ENCODE measurements at regions not wholly inside any gene's neighbourhood (a gene's known extent, or its start where the extent isn't known, plus 50 kb on each side); places are given as distances from the start of the nearest gene placed in this dataset.

DNA sequence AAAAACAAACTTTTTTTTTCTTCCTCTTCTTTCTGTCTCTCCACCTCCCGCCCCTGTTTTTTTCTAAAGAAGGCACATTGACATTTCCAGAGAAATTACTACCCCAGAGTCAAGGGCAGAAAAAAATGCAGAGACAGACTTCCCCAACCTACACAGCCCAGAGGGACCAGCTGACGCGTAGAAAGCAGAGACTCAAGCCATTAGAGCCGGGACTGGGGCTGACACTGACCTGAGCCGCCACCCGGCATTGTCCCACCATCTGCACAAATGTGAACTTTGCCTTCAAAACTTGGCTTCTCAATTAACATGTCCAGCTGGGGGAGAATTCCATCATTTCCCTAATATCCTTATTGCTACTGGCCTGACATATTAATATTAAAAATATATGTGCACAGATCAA lies 385.6 kb downstream of the NR2F2 start:
- H3K36me3 ChIP-seq (ENCODE audit: insufficient read depth, insufficient read length, low read length) = no peaks in the 10 kb centered on the region
- H3K4me1 ChIP-seq (ENCODE audit: insufficient read depth, insufficient read length) = no peaks in the 10 kb centered on the region
- no peak overlapping the region for H3K9ac ChIP-seq (ENCODE audit: insufficient read length, low read depth)
- H3K27me3 ChIP-seq (ENCODE audit: insufficient read depth, insufficient read length) = no peaks in the 10 kb centered on the region
- H3K4me3 ChIP-seq (ENCODE audit: insufficient read length, low read depth) = no peak overlapping the region
- no peak for DNase-seq (ENCODE audit: low read depth, low spot score)
- TF ChIP-seq SUZ12 (IDR thresholded peaks at IDR 0.05; ENCODE audit: extremely low read depth, insufficient read depth, insufficient read length) (no peak), ZNF274 (IDR thresholded peaks at IDR 0.05; ENCODE audit: low read depth, low read length) (no peak), YY1 (IDR thresholded peaks at IDR 0.05; ENCODE audit: insufficient read depth, insufficient read length) (no peak)
- H3K9me3 ChIP-seq (ENCODE audit: insufficient read depth, low read length) = no peaks in the 10 kb centered on the region

DNA sequence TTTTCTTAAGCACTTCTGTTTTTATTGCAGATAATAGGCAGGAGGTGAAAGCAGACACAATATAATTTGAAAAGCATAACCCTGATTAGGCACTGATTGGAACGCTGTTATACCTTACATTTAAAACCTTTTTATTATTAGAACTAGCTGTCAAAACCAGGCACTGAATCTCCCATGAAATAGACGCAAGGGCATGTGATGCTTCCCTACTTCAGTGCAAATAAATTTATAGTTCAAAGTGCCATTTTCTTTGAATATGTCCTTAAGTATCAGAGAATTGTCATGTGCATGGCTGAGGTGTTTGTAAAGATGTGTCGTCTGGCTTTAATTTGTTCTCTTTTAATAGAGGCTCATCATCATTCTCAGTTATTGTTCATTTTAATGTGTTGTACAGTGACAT lies 386.0 kb downstream of the NR2F2 start:
- TF ChIP-seq SUZ12 (IDR thresholded peaks at IDR 0.05; ENCODE audit: extremely low read depth, insufficient read depth, insufficient read length) (no peak), ZNF274 (IDR thresholded peaks at IDR 0.05; ENCODE audit: low read depth, low read length) (no peak), YY1 (IDR thresholded peaks at IDR 0.05; ENCODE audit: insufficient read depth, insufficient read length) (no peak)
- Histone ChIP-seq H3K9me3 (ENCODE audit: insufficient read depth, low read length) (no peaks in the 10 kb centered on the region), H3K27me3 (ENCODE audit: insufficient read depth, insufficient read length) (no peaks in the 10 kb centered on the region), H3K9ac (ENCODE audit: insufficient read length, low read depth) (no peak overlapping the region), H3K4me1 (ENCODE audit: insufficient read depth, insufficient read length) (no peaks in the 10 kb centered on the region), H3K36me3 (ENCODE audit: insufficient read depth, insufficient read length, low read length) (no peaks in the 10 kb centered on the region), H3K4me3 (ENCODE audit: insufficient read length, low read depth) (no peak overlapping the region)
- DNase-seq (ENCODE audit: low read depth, low spot score) = no peak

DNA sequence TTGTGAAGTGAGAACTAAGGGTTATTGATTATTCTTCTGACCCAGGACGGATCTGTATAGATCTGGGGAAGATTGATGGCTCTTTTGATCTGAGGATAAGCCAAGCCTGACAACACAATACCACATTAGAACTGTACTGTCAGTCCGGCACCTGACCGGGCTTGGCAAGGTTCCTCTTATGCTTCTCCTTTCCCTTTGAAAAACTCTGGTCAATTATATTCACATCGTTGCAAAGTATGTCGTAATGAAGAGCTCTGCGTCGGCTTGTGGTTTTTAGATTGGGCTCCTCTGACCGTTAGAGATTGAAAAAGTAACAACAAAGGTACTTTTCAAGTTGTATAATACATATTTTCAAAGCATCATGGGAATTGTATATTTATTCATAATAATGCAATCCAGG lies 389.8 kb downstream of the NR2F2 start:
- Histone ChIP-seq H3K9ac (ENCODE audit: insufficient read length, low read depth) (no peak overlapping the region), H3K36me3 (ENCODE audit: insufficient read depth, insufficient read length, low read length) (no peaks in the 10 kb centered on the region), H3K4me1 (ENCODE audit: insufficient read depth, insufficient read length) (no peaks in the 10 kb centered on the region), H3K4me3 (ENCODE audit: insufficient read length, low read depth) (no peak overlapping the region), H3K9me3 (ENCODE audit: insufficient read depth, low read length) (no peaks in the 10 kb centered on the region), H3K27me3 (ENCODE audit: insufficient read depth, insufficient read length) (no peaks in the 10 kb centered on the region)
- no peak for TF ChIP-seq YY1 (IDR thresholded peaks at IDR 0.05; ENCODE audit: insufficient read depth, insufficient read length)
- DNase-seq (ENCODE audit: low read depth, low spot score) = no peak

DNA sequence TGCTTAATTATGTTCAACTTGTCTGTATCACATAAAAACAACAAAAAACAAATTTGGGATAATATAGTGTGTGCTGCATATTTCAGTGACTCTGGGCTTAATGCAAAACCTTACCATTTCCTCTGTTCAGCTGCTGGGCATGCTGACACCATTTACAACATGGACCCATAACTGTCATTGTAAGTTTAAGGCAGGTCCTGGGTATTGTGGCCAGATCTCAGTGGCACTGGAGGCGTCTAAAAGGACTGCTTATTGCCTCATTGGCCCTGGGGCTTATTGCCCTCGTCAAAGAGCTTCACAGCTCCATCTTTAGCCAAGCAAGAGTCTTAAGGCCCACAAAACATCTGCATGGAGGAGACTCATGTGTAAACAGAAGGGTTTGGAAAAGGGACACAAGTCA lies 390.2 kb downstream of the NR2F2 start:
- no peak for TF ChIP-seq ZNF274 (IDR thresholded peaks at IDR 0.05; ENCODE audit: low read depth, low read length)
- no peak for TF ChIP-seq YY1 (IDR thresholded peaks at IDR 0.05; ENCODE audit: insufficient read depth, insufficient read length)
- no peak for TF ChIP-seq SUZ12 (IDR thresholded peaks at IDR 0.05; ENCODE audit: extremely low read depth, insufficient read depth, insufficient read length)
- DNase-seq (ENCODE audit: low read depth, low spot score) = no peak
- Histone ChIP-seq H3K9ac (ENCODE audit: insufficient read length, low read depth) (no peak overlapping the region), H3K9me3 (ENCODE audit: insufficient read depth, low read length) (no peaks in the 10 kb centered on the region), H3K36me3 (ENCODE audit: insufficient read depth, insufficient read length, low read length) (no peaks in the 10 kb centered on the region), H3K27me3 (ENCODE audit: insufficient read depth, insufficient read length) (no peaks in the 10 kb centered on the region), H3K4me3 (ENCODE audit: insufficient read length, low read depth) (no peak overlapping the region), H3K4me1 (ENCODE audit: insufficient read depth, insufficient read length) (no peaks in the 10 kb centered on the region)

DNA sequence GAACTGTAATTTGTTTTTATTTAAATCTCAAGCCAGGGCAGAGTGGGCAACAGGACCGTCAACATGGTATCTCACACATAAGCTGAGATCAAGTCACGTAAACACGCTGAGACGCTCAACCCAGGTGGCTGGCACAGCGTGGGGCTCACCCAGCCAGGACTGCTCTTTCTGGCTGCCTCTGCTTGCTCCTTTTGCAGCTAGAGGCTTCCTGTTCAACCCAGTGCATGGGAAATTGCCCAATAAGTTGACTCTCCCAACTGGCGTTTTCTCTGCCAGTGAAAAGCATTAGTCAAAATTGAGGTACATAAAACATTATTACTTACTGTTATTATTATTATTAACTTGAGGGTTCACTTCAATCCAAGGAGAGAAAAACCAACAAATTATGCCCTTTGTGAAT lies 398.1 kb downstream of the NR2F2 start:
- Histone ChIP-seq H3K9ac (ENCODE audit: insufficient read length, low read depth) (no peak overlapping the region), H3K36me3 (ENCODE audit: insufficient read depth, insufficient read length, low read length) (no peaks in the 10 kb centered on the region), H3K4me1 (ENCODE audit: insufficient read depth, insufficient read length) (no peaks in the 10 kb centered on the region), H3K4me3 (ENCODE audit: insufficient read length, low read depth) (no peak overlapping the region), H3K9me3 (ENCODE audit: insufficient read depth, low read length) (no peaks in the 10 kb centered on the region), H3K27me3 (ENCODE audit: insufficient read depth, insufficient read length) (no peaks in the 10 kb centered on the region)
- TF ChIP-seq YY1 (IDR thresholded peaks at IDR 0.05; ENCODE audit: insufficient read depth, insufficient read length) (no peak), ZNF274 (IDR thresholded peaks at IDR 0.05; ENCODE audit: low read depth, low read length) (no peak), SUZ12 (IDR thresholded peaks at IDR 0.05; ENCODE audit: extremely low read depth, insufficient read depth, insufficient read length) (no peak)
- DNase-seq (ENCODE audit: low read depth, low spot score) = no peak

DNA sequence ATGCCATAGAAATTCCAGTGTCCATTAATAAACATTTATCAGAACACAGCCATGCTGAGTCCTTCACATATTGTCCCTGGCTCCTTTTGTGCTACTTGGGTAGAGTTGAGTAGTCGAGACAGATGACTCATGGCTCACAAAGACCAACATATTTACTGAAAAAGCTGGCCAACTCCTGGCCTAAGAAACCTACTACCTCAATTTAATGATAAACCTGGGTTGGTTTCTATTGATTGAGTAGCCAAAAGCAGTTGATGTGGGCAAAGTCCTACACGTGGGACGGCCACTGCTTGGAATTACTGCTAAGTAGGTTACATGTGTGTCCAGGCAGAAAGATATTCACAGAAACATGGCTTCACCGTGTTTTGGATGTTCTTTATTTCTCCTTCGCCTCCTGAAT lies 402.2 kb downstream of the NR2F2 start:
- Histone ChIP-seq H3K4me3 (ENCODE audit: insufficient read length, low read depth) (no peak overlapping the region), H3K9me3 (ENCODE audit: insufficient read depth, low read length) (no peaks in the 10 kb centered on the region), H3K9ac (ENCODE audit: insufficient read length, low read depth) (no peak overlapping the region), H3K27me3 (ENCODE audit: insufficient read depth, insufficient read length) (no peaks in the 10 kb centered on the region), H3K4me1 (ENCODE audit: insufficient read depth, insufficient read length) (no peaks in the 10 kb centered on the region), H3K36me3 (ENCODE audit: insufficient read depth, insufficient read length, low read length) (no peaks in the 10 kb centered on the region)
- DNase-seq (ENCODE audit: low read depth, low spot score) = no peak
- TF ChIP-seq YY1 (IDR thresholded peaks at IDR 0.05; ENCODE audit: insufficient read depth, insufficient read length) = no peak

DNA sequence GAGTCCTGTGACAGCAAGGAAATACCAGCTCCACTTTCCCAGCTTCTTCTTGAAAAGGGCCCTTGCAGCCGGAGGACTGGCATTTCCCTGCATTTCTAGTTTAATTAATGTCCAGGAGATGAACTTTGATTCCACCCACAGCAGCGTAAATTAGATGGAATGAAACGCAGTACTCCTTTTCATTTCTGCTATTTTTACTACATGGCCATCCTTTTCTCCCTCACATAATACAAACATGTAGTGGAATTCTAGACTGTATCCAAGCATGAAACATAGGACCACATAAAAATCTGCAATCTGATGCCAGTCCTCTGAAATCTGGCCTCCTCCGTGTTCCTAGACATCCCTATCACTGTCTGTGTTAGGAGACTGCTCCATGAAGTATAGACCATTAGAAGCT lies 403.2 kb downstream of the NR2F2 start:
- Histone ChIP-seq H3K4me3 (ENCODE audit: insufficient read length, low read depth) (no peak overlapping the region), H3K4me1 (ENCODE audit: insufficient read depth, insufficient read length) (no peaks in the 10 kb centered on the region), H3K9me3 (ENCODE audit: insufficient read depth, low read length) (no peaks in the 10 kb centered on the region), H3K36me3 (ENCODE audit: insufficient read depth, insufficient read length, low read length) (no peaks in the 10 kb centered on the region), H3K9ac (ENCODE audit: insufficient read length, low read depth) (no peak overlapping the region), H3K27me3 (ENCODE audit: insufficient read depth, insufficient read length) (no peaks in the 10 kb centered on the region)
- no peak for TF ChIP-seq SUZ12 (IDR thresholded peaks at IDR 0.05; ENCODE audit: extremely low read depth, insufficient read depth, insufficient read length)
- TF ChIP-seq ZNF274 (IDR thresholded peaks at IDR 0.05; ENCODE audit: low read depth, low read length) = no peak
- DNase-seq (ENCODE audit: low read depth, low spot score) = no peak

DNA sequence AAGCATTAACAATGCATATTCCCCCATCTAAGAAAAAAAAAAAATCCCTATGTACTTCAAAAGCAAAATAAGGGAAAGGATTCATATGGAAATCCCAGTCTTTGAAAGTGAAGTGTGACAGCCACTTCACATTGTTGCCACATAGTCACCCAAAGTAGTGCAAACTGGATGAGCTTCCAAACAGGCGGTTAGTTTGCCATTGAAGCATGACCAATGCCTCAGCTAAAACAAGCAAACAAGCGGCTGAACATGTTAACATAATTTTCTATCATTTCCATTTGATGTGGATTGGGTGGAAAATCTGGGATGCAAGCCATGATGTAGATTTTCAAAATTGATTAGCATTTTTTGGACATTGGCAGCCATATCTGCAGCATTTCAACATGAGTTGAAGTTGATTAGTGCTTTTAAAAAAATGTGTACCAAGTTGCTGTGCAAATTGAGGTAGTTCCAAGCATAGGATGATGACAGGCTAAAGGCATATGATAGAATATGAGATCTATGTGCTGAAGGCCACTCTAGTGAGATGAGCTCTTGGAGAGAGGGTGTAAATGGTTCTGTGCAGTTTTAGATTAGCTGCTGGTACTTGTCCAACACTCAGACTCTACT lies 405.2 kb downstream of the NR2F2 start:
- Histone ChIP-seq H3K4me1 (ENCODE audit: insufficient read depth, insufficient read length) (no peaks in the 10 kb centered on the region), H3K27me3 (ENCODE audit: insufficient read depth, insufficient read length) (no peaks in the 10 kb centered on the region), H3K9ac (ENCODE audit: insufficient read length, low read depth) (no peak overlapping the region), H3K36me3 (ENCODE audit: insufficient read depth, insufficient read length, low read length) (no peaks in the 10 kb centered on the region), H3K9me3 (ENCODE audit: insufficient read depth, low read length) (no peaks in the 10 kb centered on the region), H3K4me3 (ENCODE audit: insufficient read length, low read depth) (no peak overlapping the region)
- DNase-seq (ENCODE audit: low read depth, low spot score) = no peak
- TF ChIP-seq YY1 (IDR thresholded peaks at IDR 0.05; ENCODE audit: insufficient read depth, insufficient read length) (no peak), SUZ12 (IDR thresholded peaks at IDR 0.05; ENCODE audit: extremely low read depth, insufficient read depth, insufficient read length) (no peak), ZNF274 (IDR thresholded peaks at IDR 0.05; ENCODE audit: low read depth, low read length) (no peak)
